ENCODE measurements at regions not wholly inside any gene's neighbourhood (a gene's known extent, or its start where the extent isn't known, plus 50 kb on each side); places are given as distances from the start of the nearest gene placed in this dataset.

GRCh38 chr9:95620722-95621121, 104.0 kb upstream of the PTCH1 start:
- Histone ChIP-seq H3K4me3 (ENCODE audit: insufficient read depth, low read length, poor library complexity, severe bottlenecking) (no peak overlapping the region), H3K4me2 (ENCODE audit: low read depth, low read length, poor library complexity, severe bottlenecking) (no peak overlapping the region), H2AFZ (ENCODE audit: low read depth, low read length, severe bottlenecking) (no peak overlapping the region), H3K9me3 (ENCODE audit: insufficient read depth, low read length) (no peaks in the 10 kb centered on the region), H4K20me1 (ENCODE audit: low read depth, low read length) (no peaks in the 10 kb centered on the region), H3K79me2 (ENCODE audit: insufficient read depth, low read length) (no peaks in the 10 kb centered on the region), H3F3A (ENCODE audit: insufficient read depth) (no peaks in the 10 kb centered on the region), H3K36me3 (ENCODE audit: low read length) (no peaks in the 10 kb centered on the region), H3K27ac (ENCODE audit: low read depth, low read length) (no peak overlapping the region), H3K9me2 (replicated peaks; ENCODE audit: insufficient read depth, low read length) (no peaks in the 10 kb centered on the region), H3K9ac (ENCODE audit: low read length) (no peak overlapping the region), H3K27me3 (ENCODE audit: low read length) (no peaks in the 10 kb centered on the region)
- TF ChIP-seq, protein P1, sequence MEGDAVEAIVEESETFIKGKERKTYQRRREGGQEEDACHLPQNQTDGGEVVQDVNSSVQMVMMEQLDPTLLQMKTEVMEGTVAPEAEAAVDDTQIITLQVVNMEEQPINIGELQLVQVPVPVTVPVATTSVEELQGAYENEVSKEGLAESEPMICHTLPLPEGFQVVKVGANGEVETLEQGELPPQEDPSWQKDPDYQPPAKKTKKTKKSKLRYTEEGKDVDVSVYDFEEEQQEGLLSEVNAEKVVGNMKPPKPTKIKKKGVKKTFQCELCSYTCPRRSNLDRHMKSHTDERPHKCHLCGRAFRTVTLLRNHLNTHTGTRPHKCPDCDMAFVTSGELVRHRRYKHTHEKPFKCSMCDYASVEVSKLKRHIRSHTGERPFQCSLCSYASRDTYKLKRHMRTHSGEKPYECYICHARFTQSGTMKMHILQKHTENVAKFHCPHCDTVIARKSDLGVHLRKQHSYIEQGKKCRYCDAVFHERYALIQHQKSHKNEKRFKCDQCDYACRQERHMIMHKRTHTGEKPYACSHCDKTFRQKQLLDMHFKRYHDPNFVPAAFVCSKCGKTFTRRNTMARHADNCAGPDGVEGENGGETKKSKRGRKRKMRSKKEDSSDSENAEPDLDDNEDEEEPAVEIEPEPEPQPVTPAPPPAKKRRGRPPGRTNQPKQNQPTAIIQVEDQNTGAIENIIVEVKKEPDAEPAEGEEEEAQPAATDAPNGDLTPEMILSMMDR (IDR thresholded peaks at IDR 0.05; ENCODE audit: insufficient read depth, low read length, poor library complexity, severe bottlenecking): no peak
- TF ChIP-seq EZH2phosphoT487 (conservative IDR thresholded peaks at IDR 0.05; ENCODE audit: low read length): no peak

DNA sequence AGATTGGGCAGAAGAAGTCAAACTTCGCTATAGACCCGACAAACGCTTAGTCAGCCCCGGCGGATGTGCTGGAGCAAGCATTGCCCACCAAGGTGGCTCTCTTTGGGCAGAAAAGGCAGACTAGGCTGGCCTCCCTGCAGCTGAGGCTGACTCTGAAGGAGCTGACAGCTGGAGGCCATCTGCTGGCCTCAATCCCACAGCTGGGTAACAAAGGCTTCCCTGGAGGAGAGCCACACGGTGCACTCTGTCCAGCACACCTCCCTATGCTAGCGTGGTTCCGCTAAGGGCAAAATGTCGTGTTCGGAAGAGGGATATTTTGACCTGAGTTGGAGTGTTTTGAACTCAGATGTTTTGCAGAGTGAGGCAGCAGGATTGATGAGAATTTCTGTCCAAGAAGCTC, 103.5 kb upstream of the PTCH1 start:
- no peaks in the 10 kb centered on the region for H3K27me3 ChIP-seq (ENCODE audit: low read length)
- H2AFZ ChIP-seq (ENCODE audit: low read depth, low read length, severe bottlenecking): no peak overlapping the region
- no peak overlapping the region for H3K27ac ChIP-seq (ENCODE audit: low read depth, low read length)
- TF ChIP-seq, protein P1 (IDR thresholded peaks at IDR 0.05; ENCODE audit: insufficient read depth, low read length, poor library complexity, severe bottlenecking): no peak
- no peak for TF ChIP-seq EZH2phosphoT487 (conservative IDR thresholded peaks at IDR 0.05; ENCODE audit: low read length)
- H3K9me2 ChIP-seq (replicated peaks; ENCODE audit: insufficient read depth, low read length): no peaks in the 10 kb centered on the region
- no peak overlapping the region for H3K9ac ChIP-seq (ENCODE audit: low read length)
- no peaks in the 10 kb centered on the region for H3K79me2 ChIP-seq (ENCODE audit: insufficient read depth, low read length)
- H3K4me3 ChIP-seq (ENCODE audit: insufficient read depth, low read length, poor library complexity, severe bottlenecking): no peak overlapping the region
- no peaks in the 10 kb centered on the region for H4K20me1 ChIP-seq (ENCODE audit: low read depth, low read length)
- H3K4me2 ChIP-seq (ENCODE audit: low read depth, low read length, poor library complexity, severe bottlenecking): no peak overlapping the region
- H3F3A ChIP-seq (ENCODE audit: insufficient read depth): no peaks in the 10 kb centered on the region
- no peaks in the 10 kb centered on the region for H3K36me3 ChIP-seq (ENCODE audit: low read length)
- H3K9me3 ChIP-seq (ENCODE audit: insufficient read depth, low read length): no peaks in the 10 kb centered on the region

DNA sequence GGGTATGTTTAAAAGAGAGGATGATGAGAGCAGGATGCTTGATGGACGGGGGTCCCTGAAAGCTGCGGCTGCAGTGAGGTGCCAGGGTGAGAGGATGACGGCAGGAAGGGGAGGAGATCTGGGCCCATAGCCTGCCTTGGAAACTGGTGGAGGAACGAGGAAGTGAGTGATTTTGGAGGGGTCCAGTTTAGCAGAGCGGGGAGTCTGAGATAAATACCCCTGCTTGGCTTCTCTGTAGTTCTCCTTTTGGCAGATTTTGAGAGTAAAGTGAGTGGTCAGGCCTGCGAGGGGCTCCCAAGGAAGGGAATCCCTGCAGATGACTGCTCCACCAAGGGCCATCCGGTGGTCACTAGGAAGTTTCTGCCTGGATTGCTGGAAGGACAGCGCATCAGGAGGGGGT, 98.5 kb upstream of the PTCH1 start:
- no peaks in the 10 kb centered on the region for H3K79me2 ChIP-seq (ENCODE audit: insufficient read depth, low read length)
- no peak overlapping the region for H3K4me2 ChIP-seq (ENCODE audit: low read depth, low read length, poor library complexity, severe bottlenecking)
- no peaks in the 10 kb centered on the region for H4K20me1 ChIP-seq (ENCODE audit: low read depth, low read length)
- no peak overlapping the region for H2AFZ ChIP-seq (ENCODE audit: low read depth, low read length, severe bottlenecking)
- H3F3A ChIP-seq (ENCODE audit: insufficient read depth): no peaks in the 10 kb centered on the region
- H3K36me3 ChIP-seq (ENCODE audit: low read length): no peaks in the 10 kb centered on the region
- no peaks in the 10 kb centered on the region for H3K27me3 ChIP-seq (ENCODE audit: low read length)
- H3K9me3 ChIP-seq (ENCODE audit: insufficient read depth, low read length): no peaks in the 10 kb centered on the region
- no peak overlapping the region for H3K27ac ChIP-seq (ENCODE audit: low read depth, low read length)
- TF ChIP-seq, protein P1 (IDR thresholded peaks at IDR 0.05; ENCODE audit: insufficient read depth, low read length, poor library complexity, severe bottlenecking): no peak
- TF ChIP-seq EZH2phosphoT487 (conservative IDR thresholded peaks at IDR 0.05; ENCODE audit: low read length): no peak
- H3K9ac ChIP-seq (ENCODE audit: low read length): no peak overlapping the region
- H3K9me2 ChIP-seq (replicated peaks; ENCODE audit: insufficient read depth, low read length): no peaks in the 10 kb centered on the region
- H3K4me3 ChIP-seq (ENCODE audit: insufficient read depth, low read length, poor library complexity, severe bottlenecking): no peak overlapping the region

Measured in SU-DHL-6 (cell line).